ENCODE measurements at regions not wholly inside any gene's neighbourhood (a gene's known extent, or its start where the extent isn't known, plus 50 kb on each side); places are given as distances from the start of the nearest gene placed in this dataset.

GRCh38 chr20:61014491-61014890 is 237.6 kb upstream of the CDH4 start:
- no peak for TF ChIP-seq CTCF (IDR thresholded peaks at IDR 0.05; ENCODE audit: insufficient read depth, low read length, poor library complexity, severe bottlenecking)
- TF ChIP-seq EZH2phosphoT487 (conservative IDR thresholded peaks at IDR 0.05; ENCODE audit: low read length), result no peak
